ENCODE measurements at regions not wholly inside any gene's neighbourhood (a gene's known extent, or its start where the extent isn't known, plus 50 kb on each side); places are given as distances from the start of the nearest gene placed in this dataset.

GRCh38 chrX:8870411-8870810 is 69.2 kb upstream of the FAM9A start:
- no peak for TF ChIP-seq CTCF (IDR thresholded peaks at IDR 0.05)
- no peak for TF ChIP-seq ZFX (IDR thresholded peaks at IDR 0.05; ENCODE audit: borderline replicate concordance)
